ENCODE measurements at regions not wholly inside any gene's neighbourhood (a gene's known extent, or its start where the extent isn't known, plus 50 kb on each side); places are given as distances from the start of the nearest gene placed in this dataset.

DNA sequence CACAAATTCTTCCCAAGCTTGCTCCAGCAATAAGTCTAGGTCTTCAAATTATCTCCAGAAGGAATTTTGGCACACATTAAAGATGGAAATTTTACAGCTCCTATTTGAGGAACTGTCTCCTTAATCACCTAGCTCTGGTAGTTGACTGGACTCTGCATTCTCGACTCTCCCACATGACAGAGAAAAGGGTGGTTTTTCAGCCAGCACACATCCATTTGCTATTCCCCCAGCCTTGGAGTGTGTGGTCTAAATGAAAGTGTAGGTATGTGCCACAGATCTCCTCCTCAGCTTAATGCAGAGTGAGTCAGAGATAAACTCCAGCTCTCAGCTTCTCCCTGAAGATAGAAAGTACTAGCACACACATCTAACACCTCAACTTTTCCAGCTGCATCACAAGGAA, 62.2 kb upstream of the ALCAM start:
- DNase-seq (ENCODE audit: low spot score): no peak

DNA sequence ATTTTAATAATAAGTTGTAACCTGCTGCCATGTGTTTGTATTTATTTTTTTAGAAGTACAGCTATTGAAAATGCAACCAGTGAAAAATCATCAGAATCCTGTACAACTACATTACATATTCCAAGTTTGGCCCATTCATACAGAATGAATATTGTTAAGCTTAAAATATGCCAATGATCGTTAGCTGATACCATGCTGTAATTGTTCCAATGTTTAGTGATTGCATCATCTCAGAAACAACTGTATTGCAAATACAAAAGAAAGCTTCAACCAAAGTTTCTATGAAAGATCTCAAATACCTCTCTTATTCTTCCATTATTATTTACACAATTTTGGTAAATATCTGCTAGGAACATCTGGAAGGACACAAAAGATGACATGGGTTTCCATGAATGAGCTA, 51.6 kb upstream of the ALCAM start:
- no peak for DNase-seq (ENCODE audit: low spot score)

GRCh38 chr3:105315815-105316214, 50.9 kb upstream of the ALCAM start:
- no peak for DNase-seq (ENCODE audit: low spot score)

DNA sequence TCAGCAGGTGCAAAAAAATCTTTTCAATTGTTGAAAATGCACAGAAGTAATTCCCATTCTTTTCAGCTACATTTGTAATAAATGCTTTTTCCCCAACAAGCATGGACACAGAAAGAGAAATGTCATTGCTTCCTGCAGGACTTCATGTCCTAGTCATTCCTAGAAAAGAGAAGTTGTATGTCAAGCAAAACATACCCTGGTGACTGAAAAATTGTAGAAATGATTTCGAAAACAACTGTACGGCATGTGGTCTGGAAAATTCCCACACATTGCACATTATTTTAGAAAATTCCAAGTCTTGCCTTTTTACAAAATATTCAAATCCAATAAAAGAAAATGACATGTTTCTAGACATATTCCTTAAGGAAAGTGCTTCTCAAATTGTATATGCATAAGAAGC, 50.4 kb upstream of the ALCAM start:
- no peak for DNase-seq (ENCODE audit: low spot score)

All from pons (tissue), 1 donor.